DOHH2 (cell line): ENCODE measurements at regions not wholly inside any gene's neighbourhood (a gene's known extent, or its start where the extent isn't known, plus 50 kb on each side); places are given as distances from the start of the nearest gene placed in this dataset.

ENCODE experiments used
- H3F3A ChIP-seq: fragments of 200-600 bp; sonication (generic), shearing (Covaris generic); 2 replicates; pipeline ENCODE4 v1.6.0; 2016; ENCODE audit warnings: antibody characterized with exemption, mild to moderate bottlenecking; ENCODE audit not compliant: control insufficient read depth, insufficient read depth
- H3K27ac ChIP-seq: fragments of 200-600 bp; sonication (generic); 2 replicates; pipeline ENCODE4 v1.5.1; 2014; ENCODE audit warnings: low read depth, mild to moderate bottlenecking, low read length, moderate library complexity
- H3K27me3 ChIP-seq: fragments of 200-600 bp; sonication (generic); 2 replicates; pipeline ENCODE4 v1.6.1; 2014; ENCODE audit warnings: mild to moderate bottlenecking, low read length, mixed read lengths; ENCODE audit not compliant: control insufficient read depth
- H3K36me3 ChIP-seq: fragments of 200-600 bp; sonication (generic); 2 replicates; pipeline ENCODE4 v1.6.1; 2014; ENCODE audit warnings: mild to moderate bottlenecking, low read length, moderate library complexity, mixed read lengths; ENCODE audit not compliant: control insufficient read depth
- H3K4me1 ChIP-seq: fragments of 200-600 bp; sonication (generic); 2 replicates; pipeline ENCODE4 v1.6.1; 2014; ENCODE audit warnings: mild to moderate bottlenecking, low read length, mixed read lengths; ENCODE audit not compliant: control insufficient read depth
- H3K4me2 ChIP-seq: fragments of 200-600 bp; sonication (generic); 2 replicates; pipeline ENCODE4 v1.6.0; 2014; ENCODE audit warnings: mild to moderate bottlenecking, low read length, moderate library complexity
- H3K4me3 ChIP-seq: fragments of 200-600 bp; sonication (generic); 2 replicates; pipeline ENCODE4 v1.5.1; 2014; ENCODE audit warnings: mild to moderate bottlenecking, low read length, mixed read lengths
- H3K79me2 ChIP-seq: fragments of 200-600 bp; sonication (generic); 2 replicates; pipeline ENCODE4 v1.6.1; 2014; ENCODE audit warnings: mild to moderate bottlenecking, low read length, mixed read lengths; ENCODE audit not compliant: control insufficient read depth
- H3K9me2 ChIP-seq: fragments of 200-600 bp; sonication (generic); replicated peaks from 2 replicates; pipeline ENCODE4 v1.6.1; 2014; ENCODE audit warnings: mild to moderate bottlenecking, low read length, mixed read lengths; ENCODE audit not compliant: control insufficient read depth
- H3K9me3 ChIP-seq: fragments of 200-600 bp; sonication (generic); 2 replicates; pipeline ENCODE4 v1.6.1; 2014; ENCODE audit warnings: antibody characterized with exemption, low read length, mixed read lengths; ENCODE audit not compliant: control insufficient read depth, insufficient read depth
- H4K20me1 ChIP-seq: fragments of 200-600 bp; sonication (generic); 2 replicates; pipeline ENCODE4 v1.6.0; 2014; ENCODE audit warnings: low read depth, mild to moderate bottlenecking, antibody characterized with exemption, low read length, moderate library complexity; ENCODE audit not compliant: control insufficient read depth, insufficient read depth
- EZH2phosphoT487 ChIP-seq: fragments of 200-600 bp; sonication (generic); IDR thresholded peaks from 2 replicates; pipeline ENCODE4 v1.6.1; 2017; ENCODE audit warnings: borderline replicate concordance, mild to moderate bottlenecking, antibody characterized with exemption, low read length, moderate library complexity, mixed read lengths
- TF ChIP-seq, protein P1 (sequence below): fragments of 200-600 bp; sonication (generic); IDR thresholded peaks from one replicate; pipeline ENCODE4 v1.5.1; 2014; ENCODE audit warnings: antibody characterized with exemption, mild to moderate bottlenecking, low read depth, low read length; ENCODE audit not compliant: poor library complexity, severe bottlenecking

- H4K20me1 ChIP-seq, result no peaks in the 10 kb centered on the region
Observed at GRCh38 chr10:91120348-91120747, 100.1 kb upstream of the PCGF5 start.

GRCh38 chr10:91123261-91123660, 97.2 kb upstream of the PCGF5 start:
- no peaks in the 10 kb centered on the region for H4K20me1 ChIP-seq
- H3K36me3 ChIP-seq, result no peaks in the 10 kb centered on the region
- H3K4me3 ChIP-seq, result no peak overlapping the region
- TF ChIP-seq EZH2phosphoT487, result no peak
- TF ChIP-seq, protein P1, sequence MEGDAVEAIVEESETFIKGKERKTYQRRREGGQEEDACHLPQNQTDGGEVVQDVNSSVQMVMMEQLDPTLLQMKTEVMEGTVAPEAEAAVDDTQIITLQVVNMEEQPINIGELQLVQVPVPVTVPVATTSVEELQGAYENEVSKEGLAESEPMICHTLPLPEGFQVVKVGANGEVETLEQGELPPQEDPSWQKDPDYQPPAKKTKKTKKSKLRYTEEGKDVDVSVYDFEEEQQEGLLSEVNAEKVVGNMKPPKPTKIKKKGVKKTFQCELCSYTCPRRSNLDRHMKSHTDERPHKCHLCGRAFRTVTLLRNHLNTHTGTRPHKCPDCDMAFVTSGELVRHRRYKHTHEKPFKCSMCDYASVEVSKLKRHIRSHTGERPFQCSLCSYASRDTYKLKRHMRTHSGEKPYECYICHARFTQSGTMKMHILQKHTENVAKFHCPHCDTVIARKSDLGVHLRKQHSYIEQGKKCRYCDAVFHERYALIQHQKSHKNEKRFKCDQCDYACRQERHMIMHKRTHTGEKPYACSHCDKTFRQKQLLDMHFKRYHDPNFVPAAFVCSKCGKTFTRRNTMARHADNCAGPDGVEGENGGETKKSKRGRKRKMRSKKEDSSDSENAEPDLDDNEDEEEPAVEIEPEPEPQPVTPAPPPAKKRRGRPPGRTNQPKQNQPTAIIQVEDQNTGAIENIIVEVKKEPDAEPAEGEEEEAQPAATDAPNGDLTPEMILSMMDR, result no peak
- H3F3A ChIP-seq, result no peaks in the 10 kb centered on the region
- no peak overlapping the region for H3K4me2 ChIP-seq
- H3K9me3 ChIP-seq, result no peaks in the 10 kb centered on the region
- peaks cover 2% of the 10 kb centered on the region; the same call in 1 of the 2 replicates for H3K27me3 ChIP-seq
- H3K79me2 ChIP-seq, result no peaks in the 10 kb centered on the region
- H3K4me1 ChIP-seq, result no peaks in the 10 kb centered on the region
- no peak overlapping the region for H3K27ac ChIP-seq
- no peaks in the 10 kb centered on the region for H3K9me2 ChIP-seq

More at GRCh38 chr10:91120348-91120747, 100.1 kb upstream of the PCGF5 start:
- TF ChIP-seq, protein P1, result no peak
- no peak for TF ChIP-seq EZH2phosphoT487
- Histone ChIP-seq H3F3A (no peaks in the 10 kb centered on the region), H3K9me2 (no peaks in the 10 kb centered on the region), H3K79me2 (no peaks in the 10 kb centered on the region), H3K27ac (no peak overlapping the region), H3K4me2 (no peak overlapping the region), H3K4me1 (no peaks in the 10 kb centered on the region), H3K9me3 (no peaks in the 10 kb centered on the region), H3K27me3 (peaks cover 2% of the 10 kb centered on the region; the same call in 1 of the 2 replicates), H3K36me3 (no peaks in the 10 kb centered on the region), H3K4me3 (no peak overlapping the region)

DNA sequence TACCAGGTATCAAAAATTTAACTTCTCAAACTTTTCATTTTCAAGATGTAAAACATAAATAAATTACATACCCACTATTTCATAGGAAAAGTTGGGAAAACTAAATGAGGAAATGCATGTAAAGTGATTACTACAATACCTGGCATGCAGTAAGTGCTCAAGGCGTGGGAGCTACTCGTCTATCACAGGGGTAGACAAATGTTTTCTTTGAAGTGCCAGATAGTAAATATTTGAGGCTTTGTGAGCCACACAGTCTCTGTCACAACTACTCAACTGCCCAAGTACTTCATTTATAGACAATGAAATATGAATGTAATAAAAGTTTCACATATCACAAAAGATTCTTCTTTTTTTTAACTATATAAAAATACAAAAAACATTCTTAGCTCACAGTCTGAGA, 96.4 kb upstream of the PCGF5 start:
- H3K27me3 ChIP-seq, result peaks cover 2% of the 10 kb centered on the region; the same call in 1 of the 2 replicates
- no peaks in the 10 kb centered on the region for H3F3A ChIP-seq
- H3K27ac ChIP-seq, result no peak overlapping the region
- TF ChIP-seq, protein P1, result no peak
- no peak for TF ChIP-seq EZH2phosphoT487
- no peaks in the 10 kb centered on the region for H3K79me2 ChIP-seq
- H4K20me1 ChIP-seq, result no peaks in the 10 kb centered on the region
- no peak overlapping the region for H3K4me3 ChIP-seq
- H3K4me2 ChIP-seq, result no peak overlapping the region
- no peaks in the 10 kb centered on the region for H3K9me2 ChIP-seq
- no peaks in the 10 kb centered on the region for H3K9me3 ChIP-seq
- H3K36me3 ChIP-seq, result no peaks in the 10 kb centered on the region
- H3K4me1 ChIP-seq, result no peaks in the 10 kb centered on the region
